PC-3 (cell line): ENCODE measurements at regions not wholly inside any gene's neighbourhood (a gene's known extent, or its start where the extent isn't known, plus 50 kb on each side); places are given as distances from the start of the nearest gene placed in this dataset.

Experiments
- ATAC-seq: fragments of 200-7000 bp; cut with Tn5 transposase; 2 replicates; pipeline ENCODE4 v1.9.1; 2020; ENCODE audit warnings: mild to moderate bottlenecking, moderate library complexity
- BruUV-seq: library from RNA; stranded (reverse); fragments of 400-500 nt; replicated peaks from 2 replicates; lab custom pipeline; 2021; lab: Mats Ljungman, UMichigan
- CTCF ChIA-PET: fragments of 300-600 bp; sonication (Branson Sonifier 250); formaldehyde crosslinking; loops from one replicate; lab custom pipeline; 2022; ENCODE audit warnings: antibody characterized with exemption; lab: Charles Lee
- POLR2A ChIA-PET: fragments of 300-600 bp; sonication (Branson Sonifier 250); formaldehyde crosslinking; loops from one replicate; lab custom pipeline; 2022; ENCODE audit warnings: antibody characterized with exemption; ENCODE audit not compliant: unreplicated experiment; lab: Charles Lee
- DNase-seq: peaks from one replicate; pipeline ENCODE4 v3.0.0-alpha.2; 2015
- H2AFZ ChIP-seq: fragments of 300-600 bp; sonication (generic); 2 replicates; pipeline ENCODE4 v1.6.0; 2016; ENCODE audit warnings: antibody characterized with exemption, low read length
- H3F3A ChIP-seq: fragments of 300-600 bp; sonication (generic); one replicate; pipeline ENCODE4 v1.6.0; 2017; ENCODE audit warnings: antibody characterized with exemption, low read length, control low read depth, mild to moderate bottlenecking; ENCODE audit not compliant: unreplicated experiment
- H3K27ac ChIP-seq: fragments of 300-600 bp; sonication (generic); 2 replicates; pipeline ENCODE4 v1.5.1; 2016; ENCODE audit warnings: mild to moderate bottlenecking, low read length
- H3K27me3 ChIP-seq: fragments of 300-600 bp; sonication (generic); 2 replicates; pipeline ENCODE4 v1.6.1; 2016; ENCODE audit warnings: low read length, mixed read lengths
- H3K36me3 ChIP-seq: fragments of 300-600 bp; sonication (generic); 2 replicates; pipeline ENCODE4 v1.6.1; 2016; ENCODE audit warnings: low read depth, mixed run types, low read length, mixed read lengths
- H3K4me1 ChIP-seq: fragments of 300-600 bp; sonication (generic); 2 replicates; pipeline ENCODE4 v1.5.1; 2016; ENCODE audit warnings: low read length; ENCODE audit not compliant: insufficient read depth
- H3K4me2 ChIP-seq: fragments of 300-600 bp; sonication (generic); 2 replicates; pipeline ENCODE4 v1.6.0; 2016; ENCODE audit warnings: low read length
- H3K4me3 ChIP-seq: fragments of 300-600 bp; sonication (generic); 2 replicates; pipeline ENCODE4 v1.5.1; 2016; ENCODE audit warnings: mild to moderate bottlenecking, low read length, mixed read lengths
- H3K79me2 ChIP-seq: fragments of 300-600 bp; sonication (generic); 2 replicates; pipeline ENCODE4 v1.6.1; 2017; ENCODE audit warnings: low read length, mixed read lengths
- H3K9ac ChIP-seq: fragments of 300-600 bp; sonication (generic); 2 replicates; pipeline ENCODE4 v1.6.0; 2016; ENCODE audit warnings: mild to moderate bottlenecking, low read length
- H3K9me2 ChIP-seq: fragments of 300-600 bp; sonication (generic); replicated peaks from 2 replicates; pipeline ENCODE4 v1.6.1; 2016; ENCODE audit warnings: mixed run types, low read length, mixed read lengths
- H3K9me3 ChIP-seq: fragments of 300-600 bp; sonication (generic); 2 replicates; pipeline ENCODE4 v1.6.1; 2016; ENCODE audit warnings: low read length, mixed read lengths
- H4K20me1 ChIP-seq: fragments of 300-600 bp; sonication (generic); 2 replicates; pipeline ENCODE4 v1.6.1; 2016; ENCODE audit warnings: low read length, mixed read lengths
- CTCF ChIP-seq: fragments of 300-600 bp; sonication (generic); conservative IDR thresholded peaks from 2 replicates; pipeline ENCODE4 v1.5.1; 2017; ENCODE audit warnings: antibody characterized with exemption, low read depth, mild to moderate bottlenecking, low read length
- EZH2 ChIP-seq: fragments of 300-600 bp; sonication (generic); IDR thresholded peaks from one replicate; pipeline ENCODE4 v1.6.1; 2017; ENCODE audit warnings: antibody characterized with exemption, mild to moderate bottlenecking, low read length; ENCODE audit not compliant: unreplicated experiment
- EZH2phosphoT487 ChIP-seq: fragments of 300-600 bp; sonication (generic); IDR thresholded peaks from 2 replicates; pipeline ENCODE4 v1.6.1; 2018; ENCODE audit warnings: mild to moderate bottlenecking, antibody characterized with exemption, low read length, borderline replicate concordance
- intact Hi-C: fragments of 100-400 bp; cut with micrococcal nuclease; formaldehyde crosslinking; loops from 2 replicates; pipeline ENCODE4 v1.9.0; 2023

GRCh38 chr21:41681348-41681801, 85.5 kb downstream of the RIPK4 start:
- ChIA-PET POLR2A (no interaction called here), CTCF (no interaction called here)
- no TSS peak for BruUV-seq
- Histone ChIP-seq H3F3A (peaks cover 12% of the 10 kb centered on the region), H3K27me3 (no peaks in the 10 kb centered on the region), H3K4me3 (peak overlapping the region; percentile 17; the same call in 1 of the 2 replicates), H3K27ac (peak overlapping the region; percentile 98), H3K79me2 (peaks cover 12% of the 10 kb centered on the region; the same call in 1 of the 2 replicates), H2AFZ (peak overlapping the region; percentile 4; the same call in 1 of the 2 replicates), H4K20me1 (no peaks in the 10 kb centered on the region), H3K4me2 (peak overlapping the region; percentile 72), H3K9me2 (no peaks in the 10 kb centered on the region), H3K9me3 (no peaks in the 10 kb centered on the region), H3K4me1 (peaks cover 93% of the 10 kb centered on the region), H3K36me3 (no peaks in the 10 kb centered on the region), H3K9ac (peak overlapping the region; percentile 58)
- DNase-seq (peak; percentile 90), ATAC-seq (no peak)
- TF ChIP-seq EZH2phosphoT487 (no peak), CTCF (no peak), EZH2 (no peak)
- intact Hi-C loops, result loop anchor here (5.0 kb wide), 1 partner anchor 36 kb away; no protein-coding TSS in a partner anchor

GRCh38 chr21:41680444-41681347, 86.2 kb downstream of the RIPK4 start:
- H3K4me1 ChIP-seq, result peaks cover 87% of the 10 kb centered on the region
- TF ChIP-seq EZH2phosphoT487 (no peak), CTCF (no peak), EZH2 (no peak)
- CTCF ChIA-PET, result interaction anchor here (0.6 to 1.3 kb wide), 3 partner anchors 68 to 88 kb away, joined by 4 to 5 read pairs (median 4); no protein-coding TSS in a partner anchor

More at GRCh38 chr21:41680444-41681347, 86.2 kb downstream of the RIPK4 start:
- Histone ChIP-seq H3F3A (peaks cover 12% of the 10 kb centered on the region), H3K27me3 (no peaks in the 10 kb centered on the region), H3K4me2 (peak overlapping the region; percentile 72), H2AFZ (peak overlapping the region; percentile 4; the same call in 1 of the 2 replicates), H3K9me3 (no peaks in the 10 kb centered on the region), H3K79me2 (peaks cover 12% of the 10 kb centered on the region; the same call in 1 of the 2 replicates), H3K4me3 (peak overlapping the region; percentile 17; the same call in 1 of the 2 replicates), H3K27ac (peak overlapping the region; percentile 98), H4K20me1 (no peaks in the 10 kb centered on the region), H3K9ac (peak overlapping the region; percentile 58), H3K36me3 (no peaks in the 10 kb centered on the region), H3K9me2 (no peaks in the 10 kb centered on the region)
- ATAC-seq, result no peak
- BruUV-seq, result no TSS peak
- POLR2A ChIA-PET, result interaction anchor here (0.6 to 0.8 kb wide), 3 partner anchors 23 to 99 kb away, joined by 3 to 4 read pairs (median 4); no protein-coding TSS in a partner anchor
- DNase-seq, result peak; percentile 71
- intact Hi-C loops, result loop anchor here (5.0 kb wide), 1 partner anchor 37 kb away; no protein-coding TSS in a partner anchor
